HepG2 (cell line): ENCODE measurements at regions not wholly inside any gene's neighbourhood (a gene's known extent, or its start where the extent isn't known, plus 50 kb on each side); places are given as distances from the start of the nearest gene placed in this dataset.

ENCODE experiments used
- DMAP1 ChIP-seq: IDR thresholded peaks from 2 replicates; pipeline ENCODE4 v1.6.1; 2016
- GRHL1 ChIP-seq: sonication (generic); formaldehyde crosslinking; conservative IDR thresholded peaks from 2 replicates; pipeline ENCODE4 v1.8.0; 2022; ENCODE audit warnings: missing genetic modification reagents
- IKZF5 ChIP-seq: IDR thresholded peaks from 2 replicates; pipeline ENCODE4 v1.6.1; 2018; ENCODE audit warnings: missing genetic modification reagents, mild to moderate bottlenecking, missing compliant biosample characterization
- MBNL3 ChIP-seq: fragments of 250-450 bp; sonication (Bioruptor Pico); conservative IDR thresholded peaks from 2 replicates; pipeline ENCODE4 v1.8.0; 2022; ENCODE audit warnings: mild to moderate bottlenecking, inconsistent platforms
- NAIF1 ChIP-seq: sonication (generic); formaldehyde crosslinking; IDR thresholded peaks from 2 replicates; pipeline ENCODE4 v1.5.0; 2020; ENCODE audit warnings: mild to moderate bottlenecking, missing genetic modification reagents, borderline replicate concordance
- NFYB ChIP-seq: sonication (generic); formaldehyde crosslinking; IDR thresholded peaks from 2 replicates; pipeline ENCODE4 v1.4.0; 2020; ENCODE audit warnings: missing genetic modification reagents
- PAXIP1 ChIP-seq: sonication (generic); formaldehyde crosslinking; conservative IDR thresholded peaks from 2 replicates; pipeline ENCODE4 v1.4.0; 2020; ENCODE audit warnings: mild to moderate bottlenecking, missing genetic modification reagents, moderate library complexity
- PCBP2 ChIP-seq: fragments of 200-400 bp; formaldehyde crosslinking; optimal IDR thresholded peaks from 2 replicates; pipeline ENCODE3; 2018; ENCODE audit warnings: low read length, low read depth; ENCODE audit not compliant: poor library complexity, severe bottlenecking
- PPARG ChIP-seq: conservative IDR thresholded peaks from 2 replicates; pipeline ENCODE4 v1.6.1; 2016; ENCODE audit warnings: missing biosample characterization, missing genetic modification reagents
- SRY ChIP-seq: sonication (generic); formaldehyde crosslinking; IDR thresholded peaks from 2 replicates; pipeline ENCODE4 v1.8.0; 2022; ENCODE audit warnings: mild to moderate bottlenecking, missing genetic modification reagents
- THRA ChIP-seq: sonication (generic); formaldehyde crosslinking; IDR thresholded peaks from 2 replicates; pipeline ENCODE4 v1.4.0; 2020; ENCODE audit warnings: missing genetic modification reagents, borderline replicate concordance
- ZBTB3 ChIP-seq: sonication (generic); formaldehyde crosslinking; IDR thresholded peaks from 2 replicates; pipeline ENCODE4 v1.4.0; 2020; ENCODE audit warnings: low read depth, mild to moderate bottlenecking, moderate library complexity, missing genetic modification reagents, borderline replicate concordance
- ZBTB42 ChIP-seq: sonication (generic); formaldehyde crosslinking; IDR thresholded peaks from 2 replicates; pipeline ENCODE4 v1.5.0; 2020; ENCODE audit warnings: mild to moderate bottlenecking, missing genetic modification reagents
- ZNF205 ChIP-seq: IDR thresholded peaks from 2 replicates; pipeline ENCODE4 v1.6.1; 2018; ENCODE audit warnings: missing biosample characterization, missing genetic modification reagents
- ZNF335 ChIP-seq: sonication (generic); formaldehyde crosslinking; IDR thresholded peaks from 2 replicates; pipeline ENCODE4 v1.4.0; 2020; ENCODE audit warnings: missing genetic modification reagents
- ZNF644 ChIP-seq: IDR thresholded peaks from 2 replicates; pipeline ENCODE4 v1.6.1; 2016; ENCODE audit warnings: low read depth
- ZNF781 ChIP-seq: sonication (generic); formaldehyde crosslinking; IDR thresholded peaks from 2 replicates; pipeline ENCODE4 v1.5.1; 2020; ENCODE audit warnings: borderline replicate concordance, mild to moderate bottlenecking, missing genetic modification reagents; ENCODE audit errors: not compliant biosample characterization

GRCh38 chr2:74764429-74765272, 69.3 kb upstream of the HK2 start (continued):
- TF ChIP-seq IKZF5 (CRISPR knock-in tag) (peak; percentile 98), ZNF335 (peak; percentile 90), NFYB (CRISPR knock-in tag) (peak; percentile 63), ZBTB3 (CRISPR knock-in tag) (no peak; the same call in none of the 2 replicates), PCBP2 (no peak), THRA (CRISPR knock-in tag) (peak; percentile 81; the same call in 1 of the 2 replicates), ZNF644 (CRISPR knock-in tag) (peak; percentile 85), ZNF781 (CRISPR knock-in tag) (peak; percentile 79), SRY (CRISPR knock-in tag) (no peak; the same call in 1 of the 2 replicates), MBNL3 (no peak), PAXIP1 (CRISPR knock-in tag) (peak; percentile 99), DMAP1 (CRISPR knock-in tag) (peak; percentile 54; the same call in 1 of the 2 replicates), ZBTB42 (CRISPR knock-in tag) (no peak), GRHL1 (no peak), PPARG (peak; percentile 98), ZNF205 (CRISPR knock-in tag) (peak; percentile 98), NAIF1 (CRISPR knock-in tag) (peak; percentile 90)
